Pons (tissue), 1 donor: ENCODE measurements at regions not wholly inside any gene's neighbourhood (a gene's known extent, or its start where the extent isn't known, plus 50 kb on each side); places are given as distances from the start of the nearest gene placed in this dataset.

ENCODE experiments used
- DNase-seq: peaks from one replicate; pipeline ENCODE4 v3.0.0-alpha.2; 2016; ENCODE audit warnings: low spot score

- DNase-seq: no peak
Measured at GRCh38 chr2:129728035-129728972, 251.2 kb upstream of the RAB6C start.

GRCh38 chr2:129729011-129729410, 250.5 kb upstream of the RAB6C start:
- DNase-seq: no peak

DNA sequence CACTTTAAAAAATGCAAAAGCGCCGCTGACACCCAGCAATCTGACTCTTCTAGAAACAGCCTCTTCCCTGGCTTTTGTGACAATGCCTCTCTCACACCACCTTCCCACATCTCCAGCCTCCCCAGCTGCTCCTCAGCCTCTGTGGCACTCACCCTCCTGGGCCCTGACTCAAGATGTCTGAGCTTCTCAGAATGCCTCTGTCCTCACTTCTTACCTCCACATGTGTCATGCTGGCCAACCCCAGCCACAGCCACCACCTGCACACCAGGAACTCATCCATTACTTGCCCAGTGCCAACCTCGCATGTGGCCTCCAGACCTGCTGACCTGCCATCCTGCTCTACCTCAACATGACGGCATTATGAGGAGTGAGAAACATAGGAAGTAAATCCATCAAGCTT, 249.8 kb upstream of the RAB6C start:
- DNase-seq: no peak

DNA sequence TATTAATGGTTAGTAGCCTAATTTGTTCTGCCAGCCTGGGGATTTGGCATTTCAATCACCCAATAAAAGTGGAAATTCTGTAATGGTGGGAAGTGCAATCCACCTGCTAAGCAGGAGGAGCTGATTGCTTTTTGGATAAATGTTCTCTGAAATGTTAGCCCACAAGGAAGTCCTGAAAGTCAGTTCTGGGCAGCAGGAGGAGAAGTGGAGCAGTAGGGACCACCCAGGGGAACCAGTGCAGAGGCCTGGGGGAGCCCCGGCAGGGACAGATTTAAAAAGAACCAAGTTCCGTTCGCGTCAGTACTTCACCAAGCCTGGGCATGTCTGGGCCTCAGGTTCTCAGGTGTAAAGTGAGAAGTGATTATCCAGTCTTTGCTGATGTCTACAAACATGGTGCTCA, 248.5 kb upstream of the RAB6C start:
- DNase-seq: no peak

GRCh38 chr2:129731907-129732629, 247.4 kb upstream of the RAB6C start:
- no peak for DNase-seq

- DNase-seq: no peak
Measured at GRCh38 chr2:129732630-129733026, 246.8 kb upstream of the RAB6C start.

- no peak for DNase-seq
Measured at GRCh38 chr2:129733041-129733440, 246.4 kb upstream of the RAB6C start.

- DNase-seq: no peak
Measured at GRCh38 chr2:129733579-129733978, 245.9 kb upstream of the RAB6C start.

DNA sequence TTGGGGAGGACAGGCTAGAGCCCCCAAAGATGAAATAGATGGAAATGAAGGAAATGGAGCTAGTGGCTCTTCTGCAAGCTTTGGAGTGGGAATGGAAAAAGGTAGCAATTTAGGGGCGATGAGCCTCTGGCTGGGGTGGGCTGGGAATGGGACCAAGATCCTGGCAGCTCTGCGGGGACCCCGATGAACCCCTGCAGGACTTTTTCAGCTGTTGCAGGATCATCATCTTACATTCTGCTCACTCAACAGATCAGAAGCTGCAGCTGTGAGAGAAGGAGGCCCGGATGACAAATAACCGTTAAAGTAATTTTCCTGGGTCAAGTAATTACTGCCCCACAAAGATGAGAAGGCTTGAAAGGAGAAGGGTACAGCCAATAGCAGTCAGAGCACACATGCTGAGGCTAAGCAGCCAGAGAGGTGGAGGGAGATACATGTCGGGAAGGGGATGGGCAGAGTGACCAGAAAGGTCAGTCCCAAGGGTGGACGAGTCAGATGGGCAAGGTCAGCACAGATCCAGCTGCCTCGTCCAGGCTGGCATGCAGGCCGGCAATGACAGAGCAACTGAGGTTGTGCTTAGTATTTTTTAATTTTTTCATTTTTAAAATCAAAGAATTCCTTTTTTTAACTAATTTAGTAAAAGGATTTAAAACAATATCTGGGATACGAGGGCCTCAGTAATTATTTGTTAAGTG, 245.0 kb upstream of the RAB6C start:
- no peak for DNase-seq

DNA sequence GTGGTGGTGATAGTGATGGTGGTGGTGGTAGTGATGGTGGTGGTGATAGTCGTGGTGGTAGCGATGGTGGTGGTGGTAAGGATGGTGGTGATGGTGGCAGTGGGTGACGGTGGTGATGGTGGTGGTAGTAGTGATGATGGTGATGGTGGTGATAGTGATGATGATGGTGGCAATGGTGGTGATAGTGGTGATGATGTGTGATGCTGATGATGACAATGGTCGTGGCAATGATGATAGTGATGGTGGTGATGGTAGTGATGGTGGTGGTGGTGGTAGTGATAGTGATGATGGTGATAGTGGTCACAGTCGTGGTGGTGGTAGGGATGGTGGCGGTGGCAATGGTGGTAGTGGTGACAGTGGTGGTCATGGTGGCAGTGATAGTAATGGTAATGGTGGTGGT, 243.9 kb upstream of the RAB6C start:
- DNase-seq: no peak

DNA sequence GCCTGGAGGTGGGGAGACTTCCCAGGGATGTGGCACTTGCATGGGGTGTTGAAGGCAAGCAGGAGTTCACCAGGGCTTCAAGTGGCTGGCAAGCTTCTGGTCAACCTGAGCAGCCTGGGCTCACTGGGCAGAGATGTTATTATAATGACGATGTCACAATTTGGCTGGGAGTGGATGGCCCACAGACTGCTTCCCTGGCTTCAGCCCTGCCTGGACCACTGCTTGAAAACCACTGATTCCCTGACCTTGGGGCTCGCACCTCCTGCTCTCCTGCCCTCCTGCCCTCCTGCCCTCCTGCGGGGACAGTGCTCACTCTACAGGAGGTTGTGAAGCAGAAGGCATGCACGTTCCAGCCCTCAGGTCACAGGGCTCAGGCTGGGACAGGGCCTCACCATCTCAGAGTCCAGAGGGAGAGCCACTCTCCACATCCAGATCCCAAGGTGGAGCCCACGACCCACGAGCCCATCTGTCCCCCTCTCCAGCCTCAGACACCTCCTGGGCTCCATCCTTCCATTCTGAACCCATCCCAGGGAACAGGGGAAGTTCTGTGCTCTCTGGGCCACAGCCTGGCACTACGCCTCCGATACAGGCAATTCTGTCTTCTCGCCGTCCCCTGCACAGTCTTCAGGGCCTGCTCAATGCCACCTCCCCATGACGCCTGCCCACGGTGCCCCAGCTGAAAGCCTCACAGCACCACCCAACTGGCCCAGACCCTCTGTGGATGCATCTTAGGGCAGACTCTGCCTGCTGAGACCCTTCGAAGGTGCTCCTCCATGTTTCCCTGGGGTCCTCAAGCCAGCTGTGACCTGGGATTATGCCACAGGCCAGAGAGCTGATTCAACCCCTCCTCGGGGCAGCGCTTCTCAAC, 241.6 kb upstream of the RAB6C start:
- no peak for DNase-seq

DNA sequence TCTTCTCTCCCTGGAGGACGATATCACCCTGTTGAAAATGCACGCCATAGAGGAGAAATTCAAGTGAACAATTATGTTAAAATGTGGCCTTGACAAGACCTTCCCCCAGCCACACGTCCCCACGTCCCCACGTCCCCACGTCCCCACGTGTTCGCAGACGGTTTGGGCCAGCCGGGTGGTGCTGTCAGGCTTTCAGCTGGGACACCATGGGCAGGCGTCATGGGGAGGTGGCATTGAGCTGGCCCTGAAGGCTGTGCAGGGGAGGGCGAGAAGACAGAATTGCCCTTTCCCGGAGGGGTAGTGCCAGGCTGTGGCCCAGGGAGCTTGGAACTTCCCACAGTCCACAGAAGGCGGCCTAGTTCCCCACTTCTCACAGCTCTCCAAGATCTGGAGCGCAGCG, 240.7 kb upstream of the RAB6C start:
- DNase-seq: no peak

GRCh38 chr2:129740504-129740903, 239.0 kb upstream of the RAB6C start:
- no peak for DNase-seq

DNA sequence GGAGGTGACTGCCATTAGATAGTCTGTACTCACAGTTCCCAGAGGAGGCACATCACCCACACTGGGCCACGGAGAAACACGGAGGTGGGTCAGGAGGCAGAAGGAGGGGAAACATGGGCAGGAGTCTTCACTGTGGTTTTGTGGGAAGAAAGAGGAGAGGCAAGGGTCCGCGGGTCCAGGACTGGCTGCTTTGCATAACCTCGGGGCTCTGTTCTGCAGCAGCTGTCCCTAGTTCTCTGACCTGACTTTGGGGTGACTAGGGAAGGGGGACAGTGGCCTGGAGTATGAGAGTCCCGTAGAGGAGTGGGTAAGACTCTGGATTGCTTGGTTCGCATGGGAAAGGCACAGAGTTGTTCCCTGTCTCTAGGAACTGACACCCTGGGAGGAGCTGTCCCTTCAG, 238.3 kb upstream of the RAB6C start:
- DNase-seq: no peak

GRCh38 chr2:129741623-129742022, 237.8 kb upstream of the RAB6C start:
- no peak for DNase-seq

GRCh38 chr2:129742415-129743180, 236.9 kb upstream of the RAB6C start:
- DNase-seq: no peak

- DNase-seq: no peak
Measured at GRCh38 chr2:129744141-129744540, 235.3 kb upstream of the RAB6C start.

DNA sequence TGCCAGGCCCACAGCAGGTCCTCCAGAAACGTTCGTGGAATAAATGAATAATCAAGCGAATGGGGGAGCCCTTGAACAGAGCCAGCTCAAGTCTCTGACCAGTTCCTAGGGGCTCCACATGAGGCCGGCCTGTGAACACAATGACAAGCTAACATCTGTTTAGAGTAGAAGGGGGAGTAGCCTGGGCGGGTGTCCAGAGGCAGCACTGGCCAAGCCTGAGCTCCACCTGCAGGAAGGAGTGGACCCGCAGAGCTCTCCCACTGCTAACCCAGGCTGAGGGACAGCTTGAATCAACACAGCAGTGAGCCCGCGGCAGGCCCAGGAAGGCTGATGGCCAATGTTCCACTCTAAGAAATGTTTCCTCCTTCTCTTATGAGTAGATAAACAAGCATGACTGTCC, 234.8 kb upstream of the RAB6C start:
- no peak for DNase-seq

DNA sequence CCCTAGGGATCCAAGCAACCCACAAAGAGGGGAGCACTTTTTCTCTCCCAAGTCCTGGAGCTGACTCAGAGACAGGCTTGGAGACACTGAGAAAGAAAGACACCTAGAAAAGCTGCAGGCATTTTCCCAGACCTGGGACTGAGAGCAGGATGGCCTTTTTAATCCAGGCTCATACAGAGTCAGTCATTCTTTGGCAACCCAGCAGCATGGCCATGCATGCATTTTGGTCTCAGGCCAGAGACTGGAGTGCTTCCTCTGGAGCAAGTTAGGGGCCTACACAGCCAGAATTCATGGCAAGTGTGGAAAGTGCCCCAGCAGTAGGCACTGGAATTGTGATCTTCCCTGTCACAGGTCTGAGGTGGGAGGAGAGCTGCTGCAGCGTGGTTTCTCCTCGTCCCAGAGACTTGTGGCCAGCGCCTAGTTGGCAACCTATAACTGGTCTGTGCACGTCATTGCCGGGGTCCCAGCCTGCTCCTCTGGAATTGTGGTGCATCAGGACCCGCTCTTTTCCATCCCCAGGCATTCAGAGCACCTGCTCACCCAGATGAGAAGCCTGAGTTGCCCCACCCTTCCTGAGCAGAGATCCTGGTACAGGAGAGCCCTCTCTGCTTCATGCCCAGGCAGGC, 231.9 kb upstream of the RAB6C start:
- no peak for DNase-seq

DNA sequence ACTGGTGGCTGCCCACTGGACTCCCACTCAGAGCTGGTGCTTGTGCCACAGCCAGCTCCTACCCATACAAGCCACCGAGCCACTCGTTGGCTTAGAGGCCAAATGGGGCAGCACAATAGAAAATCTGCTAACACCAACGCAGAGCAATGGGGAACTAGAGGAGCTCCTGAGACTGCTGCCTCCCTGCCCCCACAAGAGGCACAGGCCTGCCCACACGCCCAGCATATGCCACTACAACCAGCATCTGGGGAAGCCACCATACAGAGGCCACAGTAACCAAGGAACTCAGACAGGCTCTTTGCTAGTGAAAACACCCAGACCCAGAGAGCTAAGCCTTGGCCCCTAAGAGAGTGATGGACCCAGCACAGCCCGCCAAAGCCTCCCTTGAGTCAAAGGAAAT, 231.2 kb upstream of the RAB6C start:
- peak; percentile 67 for DNase-seq

DNA sequence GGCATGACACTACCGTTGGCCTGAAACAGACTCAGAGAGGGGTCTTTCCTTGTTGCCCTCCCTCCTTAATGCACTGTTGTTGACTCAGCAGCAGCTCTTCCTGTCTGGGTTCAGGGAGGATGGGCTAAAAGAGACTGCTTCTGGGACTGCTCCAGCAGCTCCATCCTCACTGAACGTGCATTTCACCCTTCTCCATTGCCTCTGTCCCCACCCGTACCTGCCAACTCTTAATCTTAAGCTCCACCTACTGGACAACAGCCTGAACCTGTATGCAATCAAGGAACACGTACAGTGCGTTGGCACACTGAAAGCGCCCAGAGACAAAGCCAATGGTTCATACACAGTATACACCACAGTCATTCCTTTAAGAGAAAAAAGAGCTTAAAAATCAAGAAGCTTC, 230.8 kb upstream of the RAB6C start:
- peak; percentile 42 for DNase-seq
